Trophoblast cell (in vitro differentiated cells and primary cell): ENCODE measurements at regions not wholly inside any gene's neighbourhood (a gene's known extent, or its start where the extent isn't known, plus 50 kb on each side); places are given as distances from the start of the nearest gene placed in this dataset.

Source experiments
- DNase-seq, 2 donors: peaks; one replicate each; pipeline ENCODE4 v3.0.0-alpha.2; 2016
- H2AFZ ChIP-seq: 2 replicates; pipeline ENCODE4 v1.6.1; 2013; ENCODE audit warnings: low read length, moderate library complexity, mild to moderate bottlenecking; ENCODE audit not compliant: insufficient read depth, poor library complexity
- H2AK5ac ChIP-seq: 2 replicates; pipeline ENCODE4 v1.6.1; 2013; ENCODE audit warnings: mild to moderate bottlenecking, low read length
- H2BK120ac ChIP-seq: 2 replicates; pipeline ENCODE4 v1.6.1; 2013; ENCODE audit warnings: low read length, mild to moderate bottlenecking, moderate library complexity; ENCODE audit not compliant: insufficient read depth, poor library complexity
- H2BK12ac ChIP-seq: 2 replicates; pipeline ENCODE4 v1.6.1; 2013; ENCODE audit warnings: mild to moderate bottlenecking, low read length, moderate library complexity
- H2BK5ac ChIP-seq: 2 replicates; pipeline ENCODE4 v1.6.1; 2013; ENCODE audit warnings: low read length, low read depth, moderate library complexity, mild to moderate bottlenecking; ENCODE audit not compliant: poor library complexity
- H3K14ac ChIP-seq: 2 replicates; pipeline ENCODE4 v1.6.1; 2013; ENCODE audit warnings: mild to moderate bottlenecking, low read length
- H3K18ac ChIP-seq: 2 replicates; pipeline ENCODE4 v1.6.1; 2013; ENCODE audit warnings: mild to moderate bottlenecking, low read length
- H3K23ac ChIP-seq: 2 replicates; pipeline ENCODE4 v1.6.1; 2013; ENCODE audit warnings: low read length
- H3K27ac ChIP-seq: 2 replicates; pipeline ENCODE4 v1.5.1; 2013; ENCODE audit warnings: low read depth, mild to moderate bottlenecking, inconsistent platforms, low read length, moderate library complexity
- H3K27me3 ChIP-seq: 2 replicates; pipeline ENCODE4 v1.6.1; 2013; ENCODE audit warnings: inconsistent platforms, mild to moderate bottlenecking, low read length, moderate library complexity; ENCODE audit not compliant: insufficient read depth
- H3K36me3 ChIP-seq, 2 experiments: 1 replicate in 1 of 2; 2 replicates in 1 of 2; pipeline ENCODE4 v1.6.1; 2013; ENCODE audit warnings: low read length in 2 of 2, mild to moderate bottlenecking in 2 of 2, moderate library complexity in 1 of 2; ENCODE audit not compliant: insufficient read depth in 2 of 2, control insufficient read depth in 1 of 2
- H3K4ac ChIP-seq: 2 replicates; pipeline ENCODE4 v1.6.1; 2013; ENCODE audit warnings: low read depth, mild to moderate bottlenecking, low read length, moderate library complexity
- H3K4me1 ChIP-seq, 2 experiments: 1 replicate in 1 of 2; 2 replicates in 1 of 2; pipeline ENCODE4 v1.6.1; 2013; ENCODE audit warnings: low read length in 2 of 2, mild to moderate bottlenecking in 2 of 2, moderate library complexity in 1 of 2; ENCODE audit not compliant: insufficient read depth in 2 of 2, control insufficient read depth in 1 of 2
- H3K4me2 ChIP-seq: 2 replicates; pipeline ENCODE4 v1.6.1; 2013; ENCODE audit warnings: inconsistent platforms, mild to moderate bottlenecking, low read length, moderate library complexity
- H3K4me3 ChIP-seq: 2 replicates; pipeline ENCODE4 v1.5.1; 2013; ENCODE audit warnings: mild to moderate bottlenecking, low read depth, low read length, inconsistent platforms
- H3K79me1 ChIP-seq: one replicate; pipeline ENCODE4 v1.6.1; 2013; ENCODE audit warnings: low read length
- H3K79me2 ChIP-seq: 2 replicates; pipeline ENCODE4 v1.6.1; 2013; ENCODE audit warnings: low read length, mild to moderate bottlenecking; ENCODE audit not compliant: control insufficient read depth, insufficient read depth, poor library complexity
- H3K9ac ChIP-seq: 2 replicates; pipeline ENCODE4 v1.6.1; 2013; ENCODE audit warnings: mild to moderate bottlenecking, low read length
- H3K9me3 ChIP-seq: 2 replicates; pipeline ENCODE4 v1.6.1; 2013; ENCODE audit warnings: low read depth, mild to moderate bottlenecking, control low read depth, inconsistent platforms, low read length; ENCODE audit not compliant: insufficient read depth
- H4K12ac ChIP-seq: 2 replicates; pipeline ENCODE4 v1.6.1; 2013; ENCODE audit warnings: low read depth, mild to moderate bottlenecking, low read length, moderate library complexity
- H4K8ac ChIP-seq: 2 replicates; pipeline ENCODE4 v1.6.1; 2013; ENCODE audit warnings: low read depth, mild to moderate bottlenecking, low read length, moderate library complexity
- H4K91ac ChIP-seq: one replicate; pipeline ENCODE4 v1.6.1; 2013; ENCODE audit warnings: low read depth, mild to moderate bottlenecking, low read length, moderate library complexity
- WGBS: extraction: QIAGEN DNeasy Blood & Tissue Kit; methylation state at CpG from one replicate; pipeline ENCODE4 v1.1.7; 2013; ENCODE audit warnings: missing lambda C conversion rate; ENCODE audit not compliant: insufficient read length, insufficient coverage; ENCODE audit errors: extremely low coverage; 5-methylcytosine and 5-hydroxymethylcytosine counted together

DNA sequence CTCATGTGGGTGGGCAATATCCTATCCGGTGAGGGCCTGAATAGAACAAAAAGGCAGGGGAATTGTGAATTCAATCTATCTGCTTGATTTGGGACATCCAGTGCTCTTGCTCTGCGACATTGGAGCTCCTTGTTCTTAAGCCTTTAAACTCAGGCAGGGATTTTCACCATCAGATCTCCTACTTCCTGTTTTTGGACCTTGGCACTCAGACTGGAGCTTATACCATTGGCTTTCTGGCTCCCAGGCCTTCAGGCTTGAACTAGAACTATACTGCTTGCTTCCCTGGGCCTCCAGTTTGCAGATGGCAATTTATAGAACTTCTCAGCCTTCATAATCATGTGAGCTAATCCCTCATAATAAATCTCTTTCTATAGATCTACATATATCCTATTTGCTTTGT, 134.3 kb upstream of the CLINT1 start:
- no peaks in the 10 kb centered on the region for H3K27me3 ChIP-seq
- H4K91ac ChIP-seq = no peak overlapping the region
- no CpG with 5 or more reads among the region's 2 CpGs for WGBS
- no peak overlapping the region for H2AFZ ChIP-seq
- H3K23ac ChIP-seq = no peak overlapping the region
- H4K8ac ChIP-seq = no peak overlapping the region
- H3K4me1 ChIP-seq = peaks cover 0 to 2% of the 10 kb centered on the region in 2 experiments
- no peaks in the 10 kb centered on the region for H3K9me3 ChIP-seq
- H2BK5ac ChIP-seq = no peak overlapping the region
- no peak overlapping the region for H3K14ac ChIP-seq
- H2AK5ac ChIP-seq = no peak overlapping the region
- no peak overlapping the region for H3K4me3 ChIP-seq
- H3K79me1 ChIP-seq = no peaks in the 10 kb centered on the region
- no peak overlapping the region for H2BK120ac ChIP-seq
- H3K18ac ChIP-seq = no peak overlapping the region
- no peak overlapping the region for H3K4me2 ChIP-seq
- DNase-seq = no peak
- H4K12ac ChIP-seq = no peak overlapping the region
- H3K36me3 ChIP-seq = no peaks in the 10 kb centered on the region
- H2BK12ac ChIP-seq = no peak overlapping the region
- no peak overlapping the region for H3K27ac ChIP-seq
- H3K79me2 ChIP-seq = no peaks in the 10 kb centered on the region
- H3K9ac ChIP-seq = no peak overlapping the region
- H3K4ac ChIP-seq = no peak overlapping the region

DNA sequence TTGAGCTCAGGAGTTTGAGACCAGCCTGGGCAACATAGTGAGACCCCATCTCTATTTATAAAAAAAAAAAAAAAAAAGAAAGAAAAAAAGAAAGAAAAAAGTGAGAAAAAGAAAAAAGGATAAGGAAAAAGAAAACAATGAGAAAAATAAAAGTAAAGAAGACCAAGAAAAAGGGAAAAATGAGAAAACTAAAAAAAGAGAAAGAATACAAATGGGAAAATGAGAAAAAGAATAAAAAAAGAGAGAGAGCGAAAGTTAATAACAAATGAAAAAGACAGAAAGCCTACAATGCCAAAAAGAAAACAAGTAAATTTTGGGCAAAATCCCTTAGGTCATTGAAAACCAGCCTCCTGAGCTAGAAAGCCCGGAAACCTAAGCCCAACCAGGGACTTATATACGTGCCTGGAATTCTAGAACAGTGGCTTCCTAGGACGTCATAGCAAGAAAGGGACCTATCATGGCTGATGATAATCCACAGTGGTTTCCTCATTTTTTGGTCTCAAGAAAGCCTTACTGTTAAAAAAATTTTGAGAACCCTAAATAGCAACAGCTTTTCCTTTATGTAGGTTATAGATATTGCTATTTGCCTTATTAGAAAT, 131.7 kb upstream of the CLINT1 start:
- Histone ChIP-seq H4K91ac (no peak overlapping the region), H2BK12ac (no peak overlapping the region), H2AFZ (no peak overlapping the region), H3K36me3 (no peaks in the 10 kb centered on the region), H2AK5ac (no peak overlapping the region), H3K23ac (no peak overlapping the region), H2BK120ac (no peak overlapping the region), H4K12ac (no peak overlapping the region), H3K27me3 (no peaks in the 10 kb centered on the region), H3K79me2 (no peaks in the 10 kb centered on the region), H3K9ac (no peak overlapping the region), H3K27ac (no peak overlapping the region), H3K18ac (no peak overlapping the region), H3K4ac (no peak overlapping the region), H2BK5ac (no peak overlapping the region), H3K9me3 (peaks cover 5% of the 10 kb centered on the region), H3K4me1 (peaks cover 0 to 2% of the 10 kb centered on the region in 2 experiments), H3K14ac (no peak overlapping the region), H3K4me2 (no peak overlapping the region), H3K4me3 (no peak overlapping the region), H3K79me1 (no peaks in the 10 kb centered on the region), H4K8ac (no peak overlapping the region)
- peak in 1 of 2 donors; percentile 52 for DNase-seq
- 100% methylated on average over 1 of the region's 4 CpGs for WGBS

DNA sequence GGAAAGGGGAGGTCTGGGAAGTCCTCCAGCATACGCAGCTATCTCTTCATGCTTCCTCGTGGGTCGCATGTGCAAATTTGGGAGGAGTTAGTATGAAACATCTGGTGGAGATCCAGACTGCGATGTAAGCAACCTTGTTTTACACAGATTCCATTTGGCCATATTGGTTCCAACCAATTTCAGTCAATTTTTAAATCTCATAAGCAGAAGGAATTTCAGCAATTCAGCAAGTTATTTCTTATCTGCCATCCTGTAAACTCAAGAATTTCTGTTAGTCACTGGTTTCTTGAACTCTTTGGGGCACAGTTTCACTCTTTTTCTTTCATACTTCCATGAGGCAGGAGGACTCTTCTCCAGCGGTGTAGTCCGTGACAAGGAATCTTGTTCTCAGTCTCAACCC, 130.4 kb upstream of the CLINT1 start:
- no peaks in the 10 kb centered on the region for H3K27me3 ChIP-seq
- H4K8ac ChIP-seq = no peak overlapping the region
- H3K4me3 ChIP-seq = no peak overlapping the region
- H3K9me3 ChIP-seq = peaks cover 7% of the 10 kb centered on the region
- no peak overlapping the region for H3K4ac ChIP-seq
- H4K91ac ChIP-seq = no peak overlapping the region
- no peak overlapping the region for H3K14ac ChIP-seq
- no peak overlapping the region for H3K23ac ChIP-seq
- no peaks in the 10 kb centered on the region for H3K36me3 ChIP-seq
- no peak overlapping the region for H3K27ac ChIP-seq
- no peak overlapping the region for H2AFZ ChIP-seq
- H3K9ac ChIP-seq = no peak overlapping the region
- no peak overlapping the region for H2BK12ac ChIP-seq
- peaks cover 0 to 2% of the 10 kb centered on the region in 2 experiments for H3K4me1 ChIP-seq
- no peak overlapping the region for H2BK5ac ChIP-seq
- no CpG with 5 or more reads among the region's 6 CpGs for WGBS
- no peak overlapping the region for H2AK5ac ChIP-seq
- DNase-seq = peak in 1 of 2 donors; percentile 57
- H3K18ac ChIP-seq = no peak overlapping the region
- no peak overlapping the region for H4K12ac ChIP-seq
- no peaks in the 10 kb centered on the region for H3K79me2 ChIP-seq
- no peak overlapping the region for H2BK120ac ChIP-seq
- H3K4me2 ChIP-seq = no peak overlapping the region
- H3K79me1 ChIP-seq = no peaks in the 10 kb centered on the region

DNA sequence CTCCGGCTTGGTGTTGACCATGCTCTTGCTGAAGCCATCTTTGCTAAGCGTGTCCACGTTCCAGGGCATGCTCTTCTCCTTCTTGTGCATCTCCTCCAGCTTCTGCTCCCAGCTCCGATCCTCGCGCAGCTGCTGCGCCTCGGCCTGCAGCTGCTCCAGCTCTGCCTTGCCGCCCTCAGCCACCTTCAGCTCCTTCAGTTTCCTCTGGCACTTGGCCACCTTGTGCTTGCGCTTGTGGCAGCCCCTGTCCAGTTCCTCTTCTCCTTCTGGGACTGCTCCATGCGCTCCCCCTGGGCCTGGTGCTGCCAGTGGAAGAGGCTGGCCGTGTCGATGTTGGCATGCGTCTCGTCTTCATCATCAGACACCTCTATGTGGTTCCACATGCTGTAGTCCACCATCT, 128.3 kb upstream of the CLINT1 start:
- no peak overlapping the region for H3K18ac ChIP-seq
- H3K4me2 ChIP-seq = no peak overlapping the region
- no peak overlapping the region for H2AFZ ChIP-seq
- no peak overlapping the region for H2BK12ac ChIP-seq
- no peaks in the 10 kb centered on the region for H3K36me3 ChIP-seq
- no peak overlapping the region for H4K91ac ChIP-seq
- no peak overlapping the region for H3K4ac ChIP-seq
- no peak overlapping the region for H2AK5ac ChIP-seq
- no peak overlapping the region for H3K23ac ChIP-seq
- DNase-seq = no peak
- no peaks in the 10 kb centered on the region for H3K79me1 ChIP-seq
- no peak overlapping the region for H2BK5ac ChIP-seq
- no CpG with 5 or more reads among the region's 15 CpGs for WGBS
- no peak overlapping the region for H3K27ac ChIP-seq
- H3K27me3 ChIP-seq = no peaks in the 10 kb centered on the region
- H3K79me2 ChIP-seq = no peaks in the 10 kb centered on the region
- H4K8ac ChIP-seq = no peak overlapping the region
- peaks cover 0 to 2% of the 10 kb centered on the region in 2 experiments for H3K4me1 ChIP-seq
- no peak overlapping the region for H3K9ac ChIP-seq
- no peak overlapping the region for H2BK120ac ChIP-seq
- H4K12ac ChIP-seq = no peak overlapping the region
- H3K4me3 ChIP-seq = no peak overlapping the region
- no peak overlapping the region for H3K14ac ChIP-seq
- peaks cover 7% of the 10 kb centered on the region for H3K9me3 ChIP-seq
